Stimulated activated CD8-positive, alpha-beta memory T cell treated with anti-CD3 and anti-CD28 coated beads, Interleukin-12 subunit alpha, Interleukin-12 subunit beta, amount 100 ng/mL, for 4 hours (primary cell): ENCODE measurements at regions not wholly inside any gene's neighbourhood (a gene's known extent, or its start where the extent isn't known, plus 50 kb on each side); places are given as distances from the start of the nearest gene placed in this dataset.

Experiments used
- DNase-seq: peaks from one replicate; pipeline ENCODE4 v3.0.0-alpha.2; 2020; ENCODE audit warnings: low read depth

- no peak for DNase-seq
Observed at GRCh38 chr11:19661827-19662226, 50.8 kb upstream of the NAV2 start.

- DNase-seq = no peak
Observed at GRCh38 chr11:19660076-19660475, 52.6 kb upstream of the NAV2 start.

GRCh38 chr11:19659529-19659928, 53.1 kb upstream of the NAV2 start:
- no peak for DNase-seq

- DNase-seq = no peak
Observed at GRCh38 chr11:19658344-19658743, 54.3 kb upstream of the NAV2 start.

- DNase-seq = no peak
Observed at GRCh38 chr11:19656140-19656541, 56.5 kb upstream of the NAV2 start.

GRCh38 chr11:19652623-19653375, 59.8 kb upstream of the NAV2 start:
- no peak for DNase-seq

GRCh38 chr11:19651653-19652052, 61.0 kb upstream of the NAV2 start:
- no peak for DNase-seq

- DNase-seq = no peak
Observed at GRCh38 chr11:19651028-19651427, 61.6 kb upstream of the NAV2 start.

GRCh38 chr11:19650467-19650866, 62.2 kb upstream of the NAV2 start:
- no peak for DNase-seq

GRCh38 chr11:19649751-19650150, 62.9 kb upstream of the NAV2 start:
- no peak for DNase-seq

GRCh38 chr11:19648321-19648720, 64.3 kb upstream of the NAV2 start:
- DNase-seq = no peak

GRCh38 chr11:19647816-19648215, 64.8 kb upstream of the NAV2 start:
- DNase-seq = no peak

- DNase-seq = no peak
Observed at GRCh38 chr11:19646921-19647320, 65.7 kb upstream of the NAV2 start.

- no peak for DNase-seq
Observed at GRCh38 chr11:19646308-19646707, 66.3 kb upstream of the NAV2 start.

- no peak for DNase-seq
Observed at GRCh38 chr11:19644316-19644715, 68.3 kb upstream of the NAV2 start.

GRCh38 chr11:19642185-19643158, 70.2 kb upstream of the NAV2 start:
- DNase-seq = no peak

- DNase-seq = no peak
Observed at GRCh38 chr11:19639603-19640105, 73.0 kb upstream of the NAV2 start.

- DNase-seq = no peak
Observed at GRCh38 chr11:19635332-19635731, 77.3 kb upstream of the NAV2 start.

- no peak for DNase-seq
Observed at GRCh38 chr11:19633276-19633675, 79.4 kb upstream of the NAV2 start.

- DNase-seq = no peak
Observed at GRCh38 chr11:19632499-19632834, 80.2 kb upstream of the NAV2 start.

GRCh38 chr11:19631712-19632498, 80.7 kb upstream of the NAV2 start:
- DNase-seq = no peak

GRCh38 chr11:19628018-19628417, 84.6 kb upstream of the NAV2 start:
- DNase-seq = no peak
